Left kidney (tissue), 1 donor: ENCODE measurements at regions not wholly inside any gene's neighbourhood (a gene's known extent, or its start where the extent isn't known, plus 50 kb on each side); places are given as distances from the start of the nearest gene placed in this dataset.
A peak's percentile ranks its signal among the peaks of the same experiment; 100 is the strongest.

Experiments
- DNase-seq: peaks from one replicate; pipeline ENCODE4 v3.0.0-alpha.2; 2013

DNA sequence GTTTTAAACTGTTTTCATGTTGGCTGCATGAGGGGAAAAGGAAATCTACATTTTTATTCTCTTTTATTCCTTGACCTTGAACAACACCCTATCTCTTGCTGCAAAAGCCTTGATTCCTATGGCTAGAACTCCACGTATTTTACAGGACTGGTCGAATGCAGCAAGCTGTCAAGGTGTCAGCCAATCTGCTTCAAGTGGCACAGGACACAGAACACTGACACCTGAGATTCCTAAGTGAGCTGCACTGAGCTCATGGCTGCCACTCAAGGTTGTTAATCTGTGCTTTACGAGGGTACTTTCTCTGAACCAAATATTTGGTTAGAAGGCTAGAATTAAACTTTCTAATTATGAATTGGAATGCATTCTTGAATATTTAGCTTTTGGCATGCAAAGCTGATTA is 349.7 kb upstream of the COBL start:
- no peak for DNase-seq

DNA sequence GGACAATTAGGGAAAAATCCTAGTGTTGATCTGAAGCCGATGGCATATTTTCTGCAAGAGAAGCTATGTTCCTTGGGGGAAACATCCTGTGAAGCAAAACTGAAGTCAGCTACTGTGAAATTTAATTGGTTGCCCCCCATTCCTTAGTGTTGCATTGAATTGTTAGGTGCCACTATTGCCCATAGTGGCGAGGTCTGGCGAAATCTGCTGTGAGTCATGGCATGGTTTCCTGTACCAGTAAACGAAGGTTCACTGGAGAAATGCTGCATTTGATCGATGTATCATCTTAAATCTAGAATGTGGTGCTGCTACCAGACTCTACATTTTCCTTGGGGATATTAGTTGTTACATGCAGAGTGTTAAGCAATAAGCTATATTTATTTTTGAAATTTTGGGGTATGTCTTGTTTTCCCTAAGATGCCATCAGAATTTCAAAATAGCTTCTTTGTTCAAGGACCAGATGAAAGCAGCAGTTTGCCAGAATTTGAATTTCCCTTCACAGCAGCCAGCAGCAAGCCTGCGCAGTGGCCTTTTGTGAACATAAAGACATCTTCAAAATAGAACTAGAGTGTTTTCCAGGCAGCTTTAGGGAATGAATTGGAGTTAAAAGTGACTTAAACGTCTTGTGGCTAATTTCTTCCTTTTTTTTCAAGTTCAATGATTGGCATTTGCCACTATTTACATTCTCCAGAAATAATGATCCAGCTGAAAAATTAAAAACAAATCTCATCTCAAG is 348.6 kb upstream of the COBL start:
- no peak for DNase-seq

DNA sequence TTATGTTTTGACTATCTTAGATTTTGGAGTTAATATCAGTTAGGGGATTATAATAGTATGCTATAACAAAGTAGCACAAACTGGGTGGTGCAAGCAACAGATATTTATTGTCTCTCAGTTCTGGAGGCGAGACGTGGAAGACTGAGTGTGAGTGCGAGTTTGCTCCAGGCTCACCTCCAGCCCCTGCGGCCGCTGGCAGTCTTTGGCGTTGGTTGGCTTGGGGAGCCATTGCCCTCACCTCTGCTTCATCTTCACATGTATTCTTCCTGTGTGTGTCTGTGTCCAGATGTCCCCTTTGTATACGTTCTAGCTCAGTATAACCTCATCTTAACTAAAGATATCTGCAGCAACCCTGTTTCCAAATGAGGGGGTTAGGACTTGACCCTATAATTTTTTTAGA is 343.9 kb upstream of the COBL start:
- no peak for DNase-seq

DNA sequence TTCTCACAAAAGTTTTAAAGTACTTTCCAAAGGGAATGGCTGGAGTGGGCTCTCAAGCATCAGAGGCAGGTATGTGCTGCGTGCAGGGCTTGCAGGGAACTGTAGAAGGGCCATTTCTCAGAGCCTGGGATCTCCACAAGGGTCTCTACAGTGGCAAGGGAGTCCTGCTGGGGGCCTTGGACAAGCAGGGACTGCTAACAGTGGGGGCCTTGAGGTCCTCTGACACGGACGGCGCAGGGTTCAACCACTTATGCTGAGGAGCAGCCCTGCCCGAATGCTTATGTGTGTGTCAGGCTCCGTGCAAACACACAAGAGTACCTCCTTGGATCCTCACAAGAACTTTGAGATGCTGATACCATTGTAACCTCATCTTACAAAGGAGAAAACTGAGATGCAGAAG is 342.1 kb upstream of the COBL start:
- DNase-seq = no peak

DNA sequence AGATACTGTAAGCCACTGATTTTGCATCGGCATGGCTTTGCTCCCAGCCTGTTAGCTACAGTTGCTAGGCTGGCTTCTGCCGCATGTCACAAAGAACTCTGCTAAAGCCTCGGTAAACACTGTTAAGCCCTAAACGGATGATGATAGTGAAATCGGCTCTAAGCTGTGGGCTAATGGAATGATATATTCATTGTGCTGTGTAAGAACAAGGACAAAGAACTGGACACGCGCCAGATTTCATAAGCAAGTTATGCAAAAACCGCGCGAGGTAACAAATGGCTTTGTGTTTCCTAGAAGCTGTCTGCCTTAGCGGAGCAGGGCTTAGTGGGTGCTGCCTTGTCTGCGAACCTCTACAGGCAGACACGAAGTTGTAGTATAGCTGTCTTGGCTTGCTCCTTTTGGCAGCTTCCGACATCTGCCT is 331.3 kb upstream of the COBL start:
- DNase-seq = no peak

DNA sequence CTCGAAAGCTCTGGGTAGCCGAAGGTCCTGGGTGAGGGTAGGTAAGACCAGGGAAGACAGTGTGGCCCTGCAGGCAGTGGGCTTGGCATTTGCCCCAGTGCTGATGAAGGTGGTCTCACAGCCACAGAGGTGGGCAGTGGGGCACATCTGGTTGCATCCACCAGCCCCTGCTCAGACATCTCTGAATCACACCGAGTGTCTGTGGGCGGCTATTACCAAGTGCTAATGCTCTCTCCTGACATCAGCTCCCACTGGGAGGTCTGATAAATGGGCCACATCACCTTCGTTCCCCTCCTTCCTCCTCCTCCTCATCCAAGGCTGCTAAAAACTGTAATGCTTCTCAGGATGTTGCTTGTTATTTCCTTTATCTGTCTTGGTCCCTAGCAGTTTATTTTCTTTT is 330.9 kb upstream of the COBL start:
- no peak for DNase-seq

DNA sequence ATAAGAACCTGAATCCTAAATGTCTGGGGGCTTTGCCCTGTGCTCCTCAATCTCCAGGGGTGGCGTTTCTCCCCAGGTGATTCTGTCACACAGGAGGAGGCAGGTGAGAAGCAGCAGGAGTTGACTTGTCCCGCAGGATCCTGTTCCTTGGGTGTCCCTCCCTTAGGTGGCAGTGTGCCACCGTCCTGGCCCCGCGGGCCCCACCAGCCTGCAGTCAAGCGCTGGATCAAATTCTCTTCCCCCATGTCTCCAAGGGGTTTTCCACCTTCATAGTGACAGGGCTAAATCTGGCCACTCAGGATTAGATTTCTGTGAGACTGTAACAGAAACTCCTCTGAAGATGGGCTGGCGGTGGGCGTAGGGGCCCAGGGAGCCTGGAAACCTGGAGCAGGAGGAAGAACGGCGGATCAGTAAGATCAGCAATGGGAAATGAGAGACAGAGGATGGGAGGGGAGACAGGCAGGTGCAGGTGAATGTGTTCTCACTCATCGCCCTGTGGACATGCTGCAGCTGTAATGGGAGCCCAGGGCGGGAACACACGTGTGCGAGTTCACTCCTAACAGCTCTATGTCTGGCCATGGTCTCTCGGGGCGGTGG is 329.2 kb upstream of the COBL start:
- peak; percentile 22 for DNase-seq

DNA sequence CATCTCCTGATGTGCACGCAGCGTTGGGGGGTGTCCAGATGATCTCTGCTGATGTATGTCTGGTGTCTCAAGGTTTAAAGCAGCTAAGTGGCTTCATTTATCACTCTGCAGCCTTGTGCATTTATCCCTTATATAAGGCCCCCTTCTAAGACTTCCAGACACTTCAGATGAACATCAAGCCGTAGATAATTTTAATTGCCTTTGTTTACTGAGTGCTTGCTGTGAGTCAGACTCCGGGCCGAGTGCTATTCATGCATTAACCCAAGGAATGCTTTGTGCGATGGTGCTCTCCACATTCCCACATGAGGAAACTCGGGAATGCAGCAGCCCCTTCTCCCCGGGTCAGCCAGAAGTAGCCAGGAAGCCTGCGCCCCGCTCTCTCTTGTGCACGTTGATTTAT is 328.6 kb upstream of the COBL start:
- DNase-seq = no peak

DNA sequence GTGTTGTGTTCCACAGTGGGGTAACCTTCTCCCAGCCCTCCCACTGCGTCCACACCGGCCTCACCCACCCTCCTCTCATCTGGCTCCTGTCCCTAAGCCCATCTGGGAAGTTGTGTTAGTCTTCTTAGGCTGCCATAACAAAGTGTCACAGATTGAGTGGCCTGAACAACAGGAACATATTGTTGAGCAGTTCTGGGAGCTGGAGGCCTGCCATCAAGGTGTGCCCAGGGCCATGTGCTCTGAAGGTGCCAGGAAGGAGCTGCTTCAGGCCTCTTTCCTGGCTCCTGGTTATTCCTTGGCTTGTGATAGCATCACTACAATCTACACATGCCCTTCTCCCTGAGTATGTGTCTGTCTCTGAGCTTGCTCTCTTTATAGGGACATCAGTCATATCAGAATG is 327.6 kb upstream of the COBL start:
- no peak for DNase-seq

DNA sequence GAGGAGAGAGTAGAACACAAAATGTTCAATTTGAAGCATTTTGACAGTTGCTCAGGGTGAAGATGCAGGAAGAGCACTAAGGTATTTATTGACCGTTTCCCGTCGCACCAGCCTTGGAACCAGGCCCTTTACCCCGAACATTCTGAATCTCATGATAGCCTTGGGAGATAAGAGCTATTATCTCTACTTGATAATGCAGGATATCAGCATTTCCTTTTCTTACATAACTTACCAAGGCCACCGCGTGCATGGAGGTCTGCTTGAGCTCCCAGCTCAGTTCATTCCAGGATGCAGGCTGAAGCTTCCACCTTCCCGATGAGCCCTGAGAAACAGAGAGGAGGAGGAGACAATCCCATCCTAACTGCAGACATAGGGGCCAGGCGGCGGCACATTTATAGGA is 324.2 kb upstream of the COBL start:
- no peak for DNase-seq

DNA sequence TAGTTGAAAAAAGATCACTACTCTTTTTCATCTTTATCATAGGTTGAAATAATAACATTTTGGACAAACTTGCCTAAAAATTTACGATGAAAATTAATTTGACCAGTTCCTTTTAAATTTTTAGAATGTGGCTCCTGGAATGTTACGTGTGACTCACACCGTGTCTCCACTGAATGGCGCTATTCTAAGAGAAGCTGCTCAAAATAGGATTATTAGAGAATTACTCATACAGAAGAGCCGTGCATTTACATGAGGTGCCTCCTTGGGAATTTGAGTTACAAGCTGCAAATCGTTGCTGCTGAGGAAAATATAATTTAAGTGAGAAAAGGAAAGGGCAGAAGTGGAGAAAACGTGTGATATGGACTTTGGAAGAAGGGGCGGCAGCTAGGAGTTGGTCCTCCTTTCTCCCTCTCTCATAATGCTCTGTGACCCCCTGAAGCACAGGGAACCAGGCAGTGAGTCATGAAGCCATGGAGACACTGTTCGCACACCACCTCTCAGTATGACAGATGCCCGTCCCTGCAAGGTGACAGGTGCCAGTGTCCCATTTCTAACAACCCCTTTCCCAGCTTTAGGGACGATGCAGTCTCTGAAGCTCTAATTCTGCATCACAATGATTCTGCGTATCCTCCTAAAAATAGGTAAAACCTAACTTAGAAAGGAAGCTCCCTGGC is 323.2 kb upstream of the COBL start:
- DNase-seq = no peak

DNA sequence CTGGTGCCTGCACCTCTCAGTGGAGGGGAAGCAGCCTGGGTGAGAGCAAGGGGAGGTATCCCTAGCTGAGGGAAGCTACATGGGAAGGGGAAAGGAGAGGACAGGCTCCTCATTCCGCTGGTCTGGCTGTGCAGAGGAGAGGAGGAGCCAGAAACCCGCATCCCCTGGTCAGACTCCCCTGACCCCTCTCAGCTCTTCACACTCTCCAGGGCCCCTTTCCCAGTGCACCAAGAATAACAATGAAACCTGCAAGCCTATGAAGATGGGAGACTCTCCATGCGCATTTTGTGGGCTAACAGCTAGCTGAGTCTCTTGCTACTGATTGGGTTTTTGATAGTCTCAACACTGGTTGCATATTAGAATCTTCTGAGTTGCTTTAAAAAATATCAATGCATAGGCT is 319.9 kb upstream of the COBL start:
- no peak for DNase-seq

DNA sequence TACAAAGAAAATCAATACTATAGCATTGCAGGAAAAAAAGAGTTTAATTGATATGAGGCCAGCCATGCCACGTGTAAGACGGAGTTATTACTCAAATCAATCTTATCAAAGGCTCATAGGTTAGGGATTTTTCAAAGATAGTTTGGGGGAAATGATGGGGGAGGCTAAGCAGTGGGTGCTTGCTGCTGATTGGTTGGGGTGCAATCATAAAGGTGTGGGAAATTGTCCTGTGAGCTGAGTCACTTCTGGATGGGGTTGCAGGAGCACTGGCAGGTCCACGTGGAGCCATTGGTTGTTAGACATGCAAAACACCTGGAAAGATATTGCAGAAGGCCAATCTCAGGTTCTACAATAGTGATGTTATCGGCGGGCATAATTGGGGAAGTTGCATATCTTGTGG is 319.2 kb upstream of the COBL start:
- no peak for DNase-seq

DNA sequence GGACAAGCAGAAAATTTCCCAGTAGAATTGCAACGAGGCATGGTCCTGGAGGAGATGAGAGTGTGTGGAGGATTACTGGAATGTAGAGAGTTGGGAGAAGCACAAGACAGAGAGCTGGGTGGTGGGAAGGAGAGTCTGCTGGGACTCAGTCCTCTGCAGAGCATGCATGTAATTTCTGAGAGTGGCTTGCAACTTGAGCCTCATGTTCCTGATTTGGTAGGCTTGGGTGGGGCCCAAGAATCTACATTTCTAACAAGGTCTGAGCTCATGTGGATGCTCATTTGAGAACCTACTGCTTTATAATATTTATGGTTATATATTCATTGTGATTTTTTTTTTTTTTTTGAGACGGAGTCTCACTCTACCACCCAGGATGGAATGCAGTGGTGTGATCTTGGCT is 317.9 kb upstream of the COBL start:
- DNase-seq = no peak

DNA sequence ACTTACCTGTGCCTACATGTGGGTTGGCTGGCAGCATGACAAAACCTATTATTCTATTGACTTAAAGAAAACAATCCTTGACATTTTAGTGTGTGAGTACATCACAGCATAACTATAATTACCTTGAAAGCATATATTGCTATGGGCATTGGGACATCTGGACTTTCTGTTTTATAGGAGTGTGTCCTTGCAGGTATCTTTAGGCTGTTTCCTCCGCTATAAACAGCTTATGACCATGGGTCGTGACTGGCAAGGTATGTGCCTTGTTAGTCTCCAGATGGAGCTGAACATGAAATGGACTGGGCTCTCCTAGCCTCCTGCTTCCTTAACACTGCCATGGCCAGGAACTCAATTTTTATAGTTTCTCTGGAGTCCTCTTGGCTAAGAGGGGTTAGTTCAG is 317.4 kb upstream of the COBL start:
- DNase-seq = no peak

DNA sequence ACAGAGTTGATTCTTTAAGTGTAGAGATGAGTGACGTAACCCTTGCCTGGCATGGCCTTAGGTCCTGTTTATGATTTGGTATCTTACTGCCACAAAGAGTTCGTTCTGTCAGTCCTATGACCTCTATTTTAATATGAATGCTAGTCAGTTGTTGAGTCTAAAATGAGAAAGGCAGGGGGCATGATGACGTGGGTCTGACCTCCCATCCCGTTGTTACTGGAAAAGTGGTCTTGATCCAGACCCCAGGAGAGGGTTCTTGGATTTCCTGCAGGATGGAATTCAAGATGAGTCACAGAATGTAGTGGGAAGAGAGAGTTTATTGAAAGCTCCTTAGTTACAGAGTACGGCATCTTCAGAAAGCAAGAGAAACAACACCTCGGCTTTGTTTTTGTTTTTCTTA is 317.0 kb upstream of the COBL start:
- no peak for DNase-seq

DNA sequence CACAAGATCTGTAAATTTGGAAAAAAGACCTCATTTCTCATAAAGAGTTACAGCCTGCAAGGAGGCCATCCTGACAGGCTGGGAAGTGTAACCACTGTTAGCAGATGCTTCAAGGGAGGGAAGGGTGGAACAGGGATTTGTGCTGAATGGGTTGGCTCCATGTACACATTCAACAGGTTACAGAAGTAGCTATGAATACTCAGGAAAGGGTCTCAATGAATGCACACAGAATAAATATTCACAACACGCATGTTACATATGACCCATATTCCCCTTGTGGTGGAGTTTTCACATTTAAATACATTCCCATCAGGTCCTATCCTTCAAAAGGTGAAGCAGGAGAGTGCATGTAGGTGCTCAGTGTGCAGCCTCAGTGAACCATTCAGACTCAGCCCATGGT is 316.4 kb upstream of the COBL start:
- DNase-seq = no peak

DNA sequence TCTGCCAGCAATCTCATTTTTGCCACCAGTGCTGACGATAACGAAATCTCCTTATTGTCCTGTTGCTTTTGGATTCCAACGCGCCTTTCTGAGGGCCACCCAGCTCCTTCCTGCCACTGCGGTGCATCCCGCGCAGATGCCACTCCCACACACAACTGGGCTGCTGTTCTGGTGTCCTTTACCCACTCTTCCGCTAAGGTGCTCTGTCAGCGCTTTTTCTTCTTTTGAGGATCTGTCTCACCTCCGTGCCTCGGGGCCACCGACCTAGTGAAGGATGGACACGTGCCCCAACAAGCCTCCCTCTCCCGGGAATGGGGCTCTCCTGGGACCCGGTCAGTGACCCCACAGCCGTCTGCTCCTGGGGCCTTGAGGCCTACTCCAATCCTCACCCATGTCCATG is 314.3 kb upstream of the COBL start:
- no peak for DNase-seq

DNA sequence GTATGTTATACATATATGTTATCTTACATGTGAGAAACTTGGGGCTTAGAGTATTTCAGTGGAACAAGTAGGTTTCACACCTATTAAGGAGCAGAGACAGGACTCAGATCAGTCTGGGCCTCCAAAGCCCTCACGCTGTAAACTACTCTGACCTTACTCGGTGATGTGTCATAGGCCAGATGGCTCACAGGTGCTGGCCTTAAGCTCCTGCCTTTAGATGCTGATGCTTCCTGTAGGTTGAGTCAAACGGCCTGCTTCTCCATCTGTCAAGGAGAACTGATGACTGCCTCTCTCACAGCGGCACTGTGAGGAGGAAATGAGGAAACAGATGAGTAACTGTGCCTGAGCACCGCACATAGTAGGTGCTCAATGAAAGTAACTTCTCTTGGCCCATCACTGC is 312.6 kb upstream of the COBL start:
- no peak for DNase-seq

DNA sequence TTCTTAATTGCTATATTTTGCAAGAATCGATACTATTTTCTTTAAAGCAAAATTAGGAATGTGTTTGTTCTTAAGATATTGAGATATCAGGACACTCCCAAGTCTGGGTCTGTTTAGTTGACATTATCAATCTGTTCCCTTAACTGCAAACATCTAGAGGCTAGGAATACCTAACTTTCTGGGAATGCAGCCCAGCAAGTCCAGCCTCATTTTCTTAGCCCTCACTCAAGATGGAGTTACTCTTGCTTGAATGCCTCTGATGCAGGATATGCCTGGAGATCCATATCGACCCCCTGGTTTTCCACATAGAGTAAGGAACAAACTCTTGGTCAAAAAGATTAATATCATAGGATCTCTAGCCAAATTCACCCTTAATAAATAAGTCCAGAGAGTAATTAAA is 305.3 kb upstream of the COBL start:
- DNase-seq = no peak

DNA sequence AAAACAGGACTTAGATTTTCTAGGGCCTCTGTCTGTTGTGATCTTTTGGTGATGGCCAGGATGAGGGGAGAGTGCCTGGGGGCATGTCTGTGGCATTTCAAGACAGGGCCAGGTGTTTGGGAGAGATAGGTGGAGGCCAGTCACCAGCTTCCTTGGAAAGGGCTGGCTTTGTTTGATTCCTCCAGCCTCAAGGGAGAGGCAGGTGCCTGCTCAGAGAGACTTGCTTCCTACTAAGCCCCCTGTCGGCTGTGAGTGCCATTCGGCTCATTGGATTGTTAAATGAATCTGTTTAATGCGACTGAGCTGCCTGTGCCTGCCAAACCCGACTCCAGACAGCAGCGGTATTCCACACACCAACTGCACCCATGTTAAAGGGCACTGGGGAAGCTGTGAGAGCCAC is 304.1 kb upstream of the COBL start:
- DNase-seq = no peak

DNA sequence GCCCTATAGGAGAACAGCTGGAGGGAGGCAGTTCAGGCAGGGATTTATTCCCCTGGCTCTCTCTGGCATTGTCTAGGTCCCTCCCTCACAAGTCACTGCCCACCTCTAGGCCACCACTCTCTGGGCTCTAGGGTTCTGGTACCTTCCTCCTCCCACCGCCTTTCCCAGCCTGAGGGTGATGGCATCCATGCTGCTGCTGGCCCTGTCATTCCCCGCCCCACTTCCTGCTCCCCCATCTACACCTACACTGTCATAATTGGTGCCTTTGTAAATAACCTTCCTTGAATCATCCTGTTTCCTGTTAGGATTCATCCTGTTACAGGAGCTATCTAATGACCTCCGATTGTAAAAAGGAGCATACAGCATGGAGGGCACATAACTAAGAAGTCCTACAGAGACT is 303.3 kb upstream of the COBL start:
- no peak for DNase-seq

DNA sequence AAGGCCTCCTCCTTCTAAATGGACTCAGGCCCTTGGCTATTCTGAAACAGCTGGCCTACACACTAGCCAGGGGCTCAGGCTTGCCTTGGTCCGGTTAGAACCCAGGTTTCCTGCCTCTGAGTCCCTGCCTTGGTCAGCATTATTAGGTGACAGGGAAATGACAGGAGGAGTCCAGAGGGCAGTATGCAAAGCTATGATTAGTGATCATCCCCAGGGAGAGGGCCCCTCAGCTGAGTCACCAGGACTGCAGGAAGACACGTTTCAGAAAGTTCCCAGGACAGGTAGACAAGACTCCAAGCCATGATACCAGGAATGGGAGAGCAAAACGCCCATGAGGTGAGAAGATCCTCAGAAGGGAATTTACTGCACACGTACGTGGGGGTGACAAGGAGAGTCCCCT is 301.1 kb upstream of the COBL start:
- DNase-seq = no peak

DNA sequence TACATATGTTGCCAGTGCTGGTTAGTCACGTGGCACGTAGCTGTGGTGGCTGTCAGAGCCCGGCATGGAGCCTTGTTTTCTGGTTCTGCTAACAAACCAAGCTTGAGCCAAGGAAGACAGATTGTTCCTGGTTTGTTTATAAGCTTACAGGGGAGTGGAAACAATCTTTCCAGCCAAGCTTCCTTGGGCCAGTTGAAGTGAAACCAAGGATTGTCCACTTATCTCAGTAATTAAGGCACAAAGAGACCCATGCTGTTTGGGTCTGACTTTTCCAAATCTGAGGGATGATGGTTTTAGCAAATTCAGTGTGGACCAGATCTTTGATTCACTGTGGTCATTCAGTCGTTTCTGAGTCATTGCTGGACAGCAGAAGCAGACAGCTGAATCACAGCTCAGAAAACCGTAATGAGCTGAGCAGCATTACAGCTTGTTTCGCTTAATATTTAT is 297.3 kb upstream of the COBL start:
- no peak for DNase-seq
